Breast epithelium (tissue), 3 donors: ENCODE measurements at regions not wholly inside any gene's neighbourhood (a gene's known extent, or its start where the extent isn't known, plus 50 kb on each side); places are given as distances from the start of the nearest gene placed in this dataset.

Experiments used
- CTCF ChIP-seq, 3 donors: fragments of 450-650 bp; IDR thresholded peaks; one replicate each; pipeline ENCODE4 v1.5.1; 2016 to 2017; ENCODE audit warnings: antibody characterized with exemption in 3 of 3, mild to moderate bottlenecking in 3 of 3, moderate library complexity in 3 of 3
- POLR2A ChIP-seq: fragments of 450-650 bp; IDR thresholded peaks from one replicate; pipeline ENCODE4 v1.6.1; 2016; ENCODE audit warnings: antibody characterized with exemption, mild to moderate bottlenecking, moderate library complexity

- no peak for TF ChIP-seq POLR2A
- no peak for TF ChIP-seq CTCF (IDR thresholded peaks at IDR 0.05)
Observed at GRCh38 chr4:19700992-19701391, 550.7 kb upstream of the SLIT2 start.
